HCT116 (cell line): ENCODE measurements at regions not wholly inside any gene's neighbourhood (a gene's known extent, or its start where the extent isn't known, plus 50 kb on each side); places are given as distances from the start of the nearest gene placed in this dataset.

Experiments used
- ATAC-seq: fragments of 200-7000 bp; cut with Tn5 transposase; 2 replicates; pipeline ENCODE4 v1.9.1; 2020; ENCODE audit warnings: mild to moderate bottlenecking, moderate library complexity
- BruUV-seq: library from RNA; stranded (reverse); fragments of 400-500 nt; replicated peaks from 2 replicates; lab custom pipeline; 2021; lab: Mats Ljungman, UMichigan
- CTCF ChIA-PET: fragments of 300-600 bp; sonication (Branson Sonifier 250); formaldehyde crosslinking; loops from one replicate; lab custom pipeline; 2021; ENCODE audit warnings: antibody characterized with exemption; lab: Charles Lee
- POLR2A ChIA-PET: fragments of 300-600, 350-600 bp; sonication (Branson Sonifier 250); formaldehyde crosslinking; loops from one replicate; lab custom pipeline; 2021; ENCODE audit warnings: antibody characterized with exemption; lab: Charles Lee
- RAD21 ChIA-PET, 2 experiments: fragments of 300-600 bp; sonication (Branson Sonifier 250); formaldehyde crosslinking; loops; one replicate each; lab custom pipeline; 2023; ENCODE audit warnings: low total read pairs in 2 of 2; ENCODE audit not compliant: uncharacterized antibody in 2 of 2, unreplicated experiment in 2 of 2, low non-redundant PET in 1 of 2; lab: Charles Lee
- DNase-seq: peaks from one replicate; pipeline ENCODE4 v3.0.0-alpha.2; 2010; ENCODE audit warnings: low read depth, low spot score
- H2AFZ ChIP-seq: fragments of 200-600 bp; shearing (Covaris generic), sonication (generic); 2 replicates; pipeline ENCODE4 v1.6.1; 2017; ENCODE audit warnings: low read depth, mixed run types, mixed read lengths, antibody characterized with exemption, low read length; ENCODE audit not compliant: poor library complexity, severe bottlenecking
- H3K27ac ChIP-seq: 2 replicates; pipeline ENCODE4 v1.5.1; 2012; ENCODE audit warnings: low read depth, low read length
- H3K27me3 ChIP-seq: fragments of 200-600 bp; sonication (generic); 2 replicates; pipeline ENCODE4 v1.6.1; 2016; ENCODE audit warnings: mixed run types, low read length, mixed read lengths; ENCODE audit not compliant: insufficient read depth
- H3K36me3 ChIP-seq, 2 experiments: fragments of 200-500 bp in 1 of 2; fragments of 200-600 bp in 1 of 2; sonication (Bioruptor generic) in 1 of 2; sonication (generic) in 1 of 2; 2 replicates each; pipeline versions ENCODE4 v1.5.1 to v1.6.1; 2014 to 2016; ENCODE audit warnings: low read length in 2 of 2, inconsistent platforms in 1 of 2, mixed read lengths in 1 of 2, mixed run types in 1 of 2; ENCODE audit not compliant: insufficient read depth in 2 of 2, control insufficient read depth in 1 of 2
- H3K4me1 ChIP-seq, 2 experiments: fragments of 200-600 bp in 1 of 2; sonication (generic) in 1 of 2; 2 replicates each; pipeline versions ENCODE4 v1.5.1 to v1.6.1; 2012 to 2017; ENCODE audit warnings: low read length in 2 of 2, inconsistent platforms in 1 of 2, mild to moderate bottlenecking in 1 of 2, mixed read lengths in 1 of 2, mixed run types in 1 of 2, moderate library complexity in 1 of 2; ENCODE audit not compliant: insufficient read depth in 2 of 2, control insufficient read depth in 1 of 2
- H3K4me2 ChIP-seq: fragments of 200-600 bp; sonication (generic); 2 replicates; pipeline ENCODE4 v1.6.1; 2017; ENCODE audit warnings: mixed run types, low read length, mixed read lengths
- H3K4me3 ChIP-seq, 2 experiments: fragments of 200-600 bp in 1 of 2; sonication (generic) in 1 of 2; replicated peaks in 1 of 2; 2 replicates each; pipeline ENCODE4 v1.5.1; 2011 to 2016; ENCODE audit warnings: low read length in 2 of 2, control low read depth in 1 of 2, low read depth in 1 of 2, mild to moderate bottlenecking in 1 of 2, mixed read lengths in 1 of 2, mixed run types in 1 of 2
- H3K79me2 ChIP-seq: fragments of 200-600 bp; sonication (generic); 2 replicates; pipeline ENCODE4 v1.6.1; 2017; ENCODE audit warnings: mild to moderate bottlenecking, mixed run types, low read length, moderate library complexity, mixed read lengths; ENCODE audit not compliant: insufficient read depth
- H3K9ac ChIP-seq: fragments of 200-600 bp; sonication (generic); 2 replicates; pipeline ENCODE4 v1.6.1; 2016; ENCODE audit warnings: low read length, mixed read lengths
- H3K9me2 ChIP-seq: fragments of 200-600 bp; sonication (generic), shearing (Covaris generic); 2 replicates; pipeline ENCODE4 v1.6.1; 2017; ENCODE audit warnings: mixed run types, mild to moderate bottlenecking, moderate library complexity; ENCODE audit not compliant: insufficient read depth
- H3K9me3 ChIP-seq, 2 experiments: fragments of 200-500 bp in 1 of 2; fragments of 200-600 bp in 1 of 2; sonication (Bioruptor generic) in 1 of 2; sonication (generic) in 1 of 2; 2 replicates each; pipeline ENCODE4 v1.6.1; 2014 to 2017; ENCODE audit warnings: low read length in 2 of 2, mixed read lengths in 2 of 2, inconsistent platforms in 1 of 2, low read depth in 1 of 2, mild to moderate bottlenecking in 1 of 2, mixed run types in 1 of 2, moderate library complexity in 1 of 2; ENCODE audit not compliant: control insufficient read depth in 1 of 2, insufficient read depth in 1 of 2
- H4K20me1 ChIP-seq: fragments of 200-600 bp; sonication (generic), shearing (Covaris generic); 2 replicates; pipeline ENCODE4 v1.6.1; 2017; ENCODE audit warnings: mixed run types, mild to moderate bottlenecking, moderate library complexity; ENCODE audit not compliant: insufficient read depth
- CBX3 ChIP-seq: IDR thresholded peaks from 2 replicates; pipeline ENCODE4 v1.6.1; 2012; ENCODE audit warnings: low read depth
- CEBPB ChIP-seq: IDR thresholded peaks from 2 replicates; pipeline ENCODE4 v1.6.1; 2012; ENCODE audit warnings: low read depth
- ELF1 ChIP-seq: IDR thresholded peaks from 2 replicates; pipeline ENCODE4 v1.6.1; 2012; ENCODE audit warnings: low read depth, borderline replicate concordance
- EZH2phosphoT487 ChIP-seq: fragments of 200-600 bp; IDR thresholded peaks from 2 replicates; pipeline ENCODE4 v1.6.1; 2018; ENCODE audit warnings: antibody characterized with exemption, borderline replicate concordance
- POLR2A ChIP-seq: IDR thresholded peaks from 2 replicates; pipeline ENCODE4 v1.7.0; 2011; ENCODE audit warnings: borderline replicate concordance; ENCODE audit not compliant: insufficient read depth, insufficient read length; ENCODE audit errors: extremely low read depth
- POLR2AphosphoS5 ChIP-seq: IDR thresholded peaks from 2 replicates; pipeline ENCODE4 v1.6.1; 2011; ENCODE audit warnings: mild to moderate bottlenecking, low read depth, low read length, moderate library complexity
- RAD21 ChIP-seq: IDR thresholded peaks from 2 replicates; pipeline ENCODE4 v1.6.1; 2012; ENCODE audit warnings: low read depth, mild to moderate bottlenecking
- SP1 ChIP-seq: IDR thresholded peaks from 2 replicates; pipeline ENCODE4 v1.6.1; 2012; ENCODE audit warnings: low read depth
- TCF7L2 ChIP-seq: IDR thresholded peaks from 2 replicates; pipeline ENCODE4 v1.7.0; 2011; ENCODE audit warnings: borderline replicate concordance, inconsistent platforms; ENCODE audit not compliant: insufficient read depth, insufficient read length; ENCODE audit errors: extremely low read depth
- YY1 ChIP-seq: IDR thresholded peaks from 2 replicates; pipeline ENCODE4 v1.6.1; 2011; ENCODE audit warnings: low read length, low read depth, moderate library complexity, mild to moderate bottlenecking; ENCODE audit not compliant: insufficient replicate concordance; ENCODE audit errors: extremely low read depth
- ZFX ChIP-seq: fragments of 450-650 bp; IDR thresholded peaks from 2 replicates; pipeline ENCODE4 v1.6.1; 2017
- ZNF274 ChIP-seq: fragments of 200-500 bp; sonication (Bioruptor generic); IDR thresholded peaks from 2 replicates; pipeline ENCODE4 v1.6.1; 2014; ENCODE audit warnings: mild to moderate bottlenecking, low read depth, low read length, inconsistent platforms
- intact Hi-C: fragments of 100-400 bp; cut with micrococcal nuclease; formaldehyde crosslinking; loops from 2 replicates; pipeline ENCODE4 v1.10.0; 2022
- TF ChIP-seq, protein P1 (sequence below): IDR thresholded peaks from 2 replicates; pipeline ENCODE4 v1.6.1; 2012; ENCODE audit warnings: low read depth
- TF ChIP-seq, protein P2 (sequence below): IDR thresholded peaks from 2 replicates; pipeline ENCODE4 v1.6.1; 2011; ENCODE audit warnings: mild to moderate bottlenecking, low read length, moderate library complexity; ENCODE audit not compliant: insufficient replicate concordance; ENCODE audit errors: extremely low read depth
- TF ChIP-seq, protein P3 (sequence below): IDR thresholded peaks from 2 replicates; pipeline ENCODE4 v1.6.1; 2012
- TF ChIP-seq, protein P4 (sequence below), 3 experiments: fragments of 200-600 bp in 1 of 3; sonication (generic) in 1 of 3; IDR thresholded peaks in 2 of 3; conservative IDR thresholded peaks in 1 of 3; 2 replicates each; pipeline ENCODE4 v1.5.1; 2012 to 2017; ENCODE audit warnings: low read depth in 2 of 3, low read length in 2 of 3, antibody characterized with exemption in 1 of 3, borderline replicate concordance in 1 of 3, control low read depth in 1 of 3, mild to moderate bottlenecking in 1 of 3, mixed read lengths in 1 of 3, mixed run types in 1 of 3, moderate library complexity in 1 of 3; ENCODE audit not compliant: insufficient read depth in 1 of 3

DNA sequence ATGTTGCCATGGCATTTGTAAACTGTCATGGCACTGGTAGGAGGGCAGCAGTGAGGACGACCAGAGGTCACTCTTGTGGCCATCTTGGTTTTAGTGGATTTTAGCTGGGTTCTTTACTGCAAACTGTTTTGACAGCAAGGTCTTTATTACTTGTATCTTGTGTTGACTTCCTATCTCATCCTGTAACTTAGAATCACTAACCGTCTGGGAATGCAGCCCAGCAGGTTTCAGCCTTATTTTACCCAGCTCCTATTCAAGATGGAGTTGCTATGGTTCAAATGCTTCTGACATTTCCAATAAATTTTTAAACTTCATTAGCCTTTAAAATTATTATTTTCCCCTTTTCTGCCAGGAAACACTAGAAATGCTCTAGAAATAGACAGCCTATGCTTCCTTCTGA is 839.1 kb downstream of the NR2F1-AS1 start:
- Histone ChIP-seq H3K4me2 (no peak overlapping the region), H3K4me1 (no peaks in the 10 kb centered on the region), H3K9me3 (no peaks in the 10 kb centered on the region), H2AFZ (no peak overlapping the region), H3K9me2 (no peaks in the 10 kb centered on the region), H3K27me3 (no peaks in the 10 kb centered on the region), H3K4me3 (no peak overlapping the region), H4K20me1 (no peaks in the 10 kb centered on the region), H3K79me2 (no peaks in the 10 kb centered on the region), H3K36me3 (no peaks in the 10 kb centered on the region), H3K27ac (no peak overlapping the region), H3K9ac (no peak overlapping the region)
- no peak for TF ChIP-seq CEBPB
- TF ChIP-seq TCF7L2 = no peak
- no peak for TF ChIP-seq POLR2AphosphoS5
- no peak for TF ChIP-seq ZNF274
- TF ChIP-seq, protein P1, sequence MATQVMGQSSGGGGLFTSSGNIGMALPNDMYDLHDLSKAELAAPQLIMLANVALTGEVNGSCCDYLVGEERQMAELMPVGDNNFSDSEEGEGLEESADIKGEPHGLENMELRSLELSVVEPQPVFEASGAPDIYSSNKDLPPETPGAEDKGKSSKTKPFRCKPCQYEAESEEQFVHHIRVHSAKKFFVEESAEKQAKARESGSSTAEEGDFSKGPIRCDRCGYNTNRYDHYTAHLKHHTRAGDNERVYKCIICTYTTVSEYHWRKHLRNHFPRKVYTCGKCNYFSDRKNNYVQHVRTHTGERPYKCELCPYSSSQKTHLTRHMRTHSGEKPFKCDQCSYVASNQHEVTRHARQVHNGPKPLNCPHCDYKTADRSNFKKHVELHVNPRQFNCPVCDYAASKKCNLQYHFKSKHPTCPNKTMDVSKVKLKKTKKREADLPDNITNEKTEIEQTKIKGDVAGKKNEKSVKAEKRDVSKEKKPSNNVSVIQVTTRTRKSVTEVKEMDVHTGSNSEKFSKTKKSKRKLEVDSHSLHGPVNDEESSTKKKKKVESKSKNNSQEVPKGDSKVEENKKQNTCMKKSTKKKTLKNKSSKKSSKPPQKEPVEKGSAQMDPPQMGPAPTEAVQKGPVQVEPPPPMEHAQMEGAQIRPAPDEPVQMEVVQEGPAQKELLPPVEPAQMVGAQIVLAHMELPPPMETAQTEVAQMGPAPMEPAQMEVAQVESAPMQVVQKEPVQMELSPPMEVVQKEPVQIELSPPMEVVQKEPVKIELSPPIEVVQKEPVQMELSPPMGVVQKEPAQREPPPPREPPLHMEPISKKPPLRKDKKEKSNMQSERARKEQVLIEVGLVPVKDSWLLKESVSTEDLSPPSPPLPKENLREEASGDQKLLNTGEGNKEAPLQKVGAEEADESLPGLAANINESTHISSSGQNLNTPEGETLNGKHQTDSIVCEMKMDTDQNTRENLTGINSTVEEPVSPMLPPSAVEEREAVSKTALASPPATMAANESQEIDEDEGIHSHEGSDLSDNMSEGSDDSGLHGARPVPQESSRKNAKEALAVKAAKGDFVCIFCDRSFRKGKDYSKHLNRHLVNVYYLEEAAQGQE = no peak
- TF ChIP-seq, protein P2, sequence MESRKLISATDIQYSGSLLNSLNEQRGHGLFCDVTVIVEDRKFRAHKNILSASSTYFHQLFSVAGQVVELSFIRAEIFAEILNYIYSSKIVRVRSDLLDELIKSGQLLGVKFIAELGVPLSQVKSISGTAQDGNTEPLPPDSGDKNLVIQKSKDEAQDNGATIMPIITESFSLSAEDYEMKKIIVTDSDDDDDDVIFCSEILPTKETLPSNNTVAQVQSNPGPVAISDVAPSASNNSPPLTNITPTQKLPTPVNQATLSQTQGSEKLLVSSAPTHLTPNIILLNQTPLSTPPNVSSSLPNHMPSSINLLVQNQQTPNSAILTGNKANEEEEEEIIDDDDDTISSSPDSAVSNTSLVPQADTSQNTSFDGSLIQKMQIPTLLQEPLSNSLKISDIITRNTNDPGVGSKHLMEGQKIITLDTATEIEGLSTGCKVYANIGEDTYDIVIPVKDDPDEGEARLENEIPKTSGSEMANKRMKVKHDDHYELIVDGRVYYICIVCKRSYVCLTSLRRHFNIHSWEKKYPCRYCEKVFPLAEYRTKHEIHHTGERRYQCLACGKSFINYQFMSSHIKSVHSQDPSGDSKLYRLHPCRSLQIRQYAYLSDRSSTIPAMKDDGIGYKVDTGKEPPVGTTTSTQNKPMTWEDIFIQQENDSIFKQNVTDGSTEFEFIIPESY = no peak
- no peak for TF ChIP-seq EZH2phosphoT487
- no peak for TF ChIP-seq SP1
- TF ChIP-seq, protein P3, sequence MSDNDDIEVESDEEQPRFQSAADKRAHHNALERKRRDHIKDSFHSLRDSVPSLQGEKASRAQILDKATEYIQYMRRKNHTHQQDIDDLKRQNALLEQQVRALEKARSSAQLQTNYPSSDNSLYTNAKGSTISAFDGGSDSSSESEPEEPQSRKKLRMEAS = no peak
- TF ChIP-seq YY1 = no peak
- TF ChIP-seq POLR2A = no peak
- TF ChIP-seq CBX3 = no peak
- no peak for TF ChIP-seq RAD21
- TF ChIP-seq ELF1 = no peak
- TF ChIP-seq, protein P4, sequence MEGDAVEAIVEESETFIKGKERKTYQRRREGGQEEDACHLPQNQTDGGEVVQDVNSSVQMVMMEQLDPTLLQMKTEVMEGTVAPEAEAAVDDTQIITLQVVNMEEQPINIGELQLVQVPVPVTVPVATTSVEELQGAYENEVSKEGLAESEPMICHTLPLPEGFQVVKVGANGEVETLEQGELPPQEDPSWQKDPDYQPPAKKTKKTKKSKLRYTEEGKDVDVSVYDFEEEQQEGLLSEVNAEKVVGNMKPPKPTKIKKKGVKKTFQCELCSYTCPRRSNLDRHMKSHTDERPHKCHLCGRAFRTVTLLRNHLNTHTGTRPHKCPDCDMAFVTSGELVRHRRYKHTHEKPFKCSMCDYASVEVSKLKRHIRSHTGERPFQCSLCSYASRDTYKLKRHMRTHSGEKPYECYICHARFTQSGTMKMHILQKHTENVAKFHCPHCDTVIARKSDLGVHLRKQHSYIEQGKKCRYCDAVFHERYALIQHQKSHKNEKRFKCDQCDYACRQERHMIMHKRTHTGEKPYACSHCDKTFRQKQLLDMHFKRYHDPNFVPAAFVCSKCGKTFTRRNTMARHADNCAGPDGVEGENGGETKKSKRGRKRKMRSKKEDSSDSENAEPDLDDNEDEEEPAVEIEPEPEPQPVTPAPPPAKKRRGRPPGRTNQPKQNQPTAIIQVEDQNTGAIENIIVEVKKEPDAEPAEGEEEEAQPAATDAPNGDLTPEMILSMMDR (IDR thresholded peaks at IDR 0.05 in 2 of 3, conservative IDR thresholded peaks at IDR 0.05 in 1 of 3; ENCODE audit: borderline replicate concordance in 1 of 3, insufficient read depth in 1 of 3, low read depth in 2 of 3, low read length in 2 of 3) = no peak
- TF ChIP-seq ZFX = no peak
- intact Hi-C loops = no loop called here
- ATAC-seq (no peak), DNase-seq (no peak)
- RAD21 ChIA-PET = no interaction called here
- POLR2A ChIA-PET = no interaction called here
- CTCF ChIA-PET = no interaction called here
- BruUV-seq = no TSS peak
